ENCODE measurements at regions not wholly inside any gene's neighbourhood (a gene's known extent, or its start where the extent isn't known, plus 50 kb on each side); places are given as distances from the start of the nearest gene placed in this dataset.

- H3K4me1 ChIP-seq, result peaks cover 11% of the 10 kb centered on the region
- H3K9me3 ChIP-seq, result no peaks in the 10 kb centered on the region
- WGBS, result 85% methylated on average over 4 of the region's 4 CpGs
- no peaks in the 10 kb centered on the region for H3K27me3 ChIP-seq
- no peak for DNase-seq (ENCODE audit: low spot score in 2 of 2)
- no peak for TF ChIP-seq POLR2AphosphoS5 (IDR thresholded peaks at IDR 0.05)
- TF ChIP-seq CTCF (IDR thresholded peaks at IDR 0.05), result no peak
- TF ChIP-seq EP300 (IDR thresholded peaks at IDR 0.05), result no peak
- no peak overlapping the region for H3K4me3 ChIP-seq
- H3K36me3 ChIP-seq, result no peaks in the 10 kb centered on the region
- no peak overlapping the region for H3K27ac ChIP-seq
These were observed 92.3 kb upstream of the LMNTD1 start for GRCh38 chr12:25645427-25645826.

DNA sequence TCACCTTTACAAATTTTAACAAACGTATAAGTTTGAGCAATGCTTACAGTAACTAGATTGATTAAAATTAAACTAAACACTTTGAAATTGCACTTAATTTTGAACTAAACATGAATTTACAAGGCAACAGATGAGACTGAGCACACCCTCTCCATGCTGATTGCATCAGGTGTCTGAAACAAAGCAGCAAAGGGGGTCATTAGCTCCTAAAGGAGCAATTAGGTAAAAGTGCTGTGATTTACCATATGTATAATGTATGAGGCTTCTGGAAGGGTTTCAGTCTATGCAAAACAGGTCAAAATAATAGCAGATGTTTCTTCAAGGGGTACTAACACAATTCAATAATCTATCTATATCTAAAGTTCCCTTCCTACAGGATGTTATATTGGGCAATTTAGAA is 98.8 kb upstream of the LMNTD1 start:
- WGBS, result 95% methylated on average over 1 of the region's 1 CpG
- no peaks in the 10 kb centered on the region for H3K36me3 ChIP-seq
- TF ChIP-seq CTCF (IDR thresholded peaks at IDR 0.05) (no peak), EP300 (IDR thresholded peaks at IDR 0.05) (no peak), POLR2AphosphoS5 (IDR thresholded peaks at IDR 0.05) (no peak), POLR2A (IDR thresholded peaks at IDR 0.05) (no peak)
- H3K4me3 ChIP-seq, result no peak overlapping the region
- no peaks in the 10 kb centered on the region for H3K9me3 ChIP-seq
- H3K4me1 ChIP-seq, result peaks cover 26% of the 10 kb centered on the region
- no peak for DNase-seq (ENCODE audit: low spot score in 2 of 2)
- H3K27ac ChIP-seq, result no peak overlapping the region
- no peaks in the 10 kb centered on the region for H3K27me3 ChIP-seq

DNA sequence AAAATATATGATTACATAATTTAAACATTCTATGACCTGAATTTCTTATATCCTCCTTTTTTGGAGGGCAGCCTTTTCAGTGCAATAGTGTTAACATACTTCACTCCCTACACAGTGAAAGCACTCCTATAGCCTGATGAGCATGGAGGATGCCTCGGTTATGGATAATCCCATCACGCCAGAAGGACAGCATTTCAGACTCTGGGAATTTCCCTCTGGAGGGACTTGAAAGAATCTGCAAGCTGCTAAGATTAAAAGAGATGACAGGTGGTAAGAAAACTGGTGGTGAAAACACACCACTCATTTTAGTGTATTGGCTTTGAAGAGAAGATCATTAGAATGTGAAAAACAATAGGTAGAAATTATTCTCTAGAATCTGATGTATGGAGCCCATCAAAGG is 99.3 kb upstream of the LMNTD1 start:
- Histone ChIP-seq H3K27me3 (no peaks in the 10 kb centered on the region), H3K27ac (no peak overlapping the region), H3K4me3 (no peak overlapping the region), H3K4me1 (peaks cover 26% of the 10 kb centered on the region), H3K36me3 (no peaks in the 10 kb centered on the region), H3K9me3 (no peaks in the 10 kb centered on the region)
- DNase-seq (ENCODE audit: low spot score in 2 of 2), result no peak
- WGBS, result 73% methylated on average over 2 of the region's 2 CpGs
- TF ChIP-seq CTCF (IDR thresholded peaks at IDR 0.05), result no peak
- TF ChIP-seq POLR2A (IDR thresholded peaks at IDR 0.05), result no peak
- no peak for TF ChIP-seq POLR2AphosphoS5 (IDR thresholded peaks at IDR 0.05)
- TF ChIP-seq EP300 (IDR thresholded peaks at IDR 0.05), result no peak

DNA sequence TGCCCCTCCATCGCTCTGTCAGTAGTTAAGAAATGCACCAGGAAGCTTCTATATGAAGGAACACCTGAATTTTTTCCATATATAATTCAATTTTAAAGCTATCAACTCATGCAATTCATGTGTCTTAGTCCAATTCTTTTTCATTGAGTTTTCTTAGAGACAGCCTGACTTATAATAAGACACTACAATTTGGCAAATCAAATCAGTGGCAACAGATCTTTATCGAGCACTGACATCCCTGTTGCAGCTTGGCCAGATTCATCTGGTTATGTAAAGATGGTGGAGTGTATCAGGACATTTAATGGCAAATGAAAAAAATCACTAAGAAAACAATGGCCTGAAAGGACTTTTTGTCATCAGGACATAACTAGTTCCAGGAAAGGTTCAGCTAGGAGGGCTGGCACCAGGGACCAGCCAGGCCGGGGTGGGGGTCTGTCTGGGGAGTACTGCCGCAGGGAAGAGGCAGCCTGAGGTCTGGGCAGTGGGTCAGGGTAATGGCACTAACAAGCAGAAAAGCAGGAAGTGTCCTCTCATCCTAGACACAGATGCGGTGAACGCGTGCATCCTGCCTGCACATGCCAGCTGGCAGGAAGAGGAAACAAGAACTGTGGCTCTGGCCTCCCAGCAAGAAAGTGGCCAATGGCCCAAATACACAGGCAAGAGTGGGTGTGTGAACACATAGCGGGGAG is 100.5 kb upstream of the LMNTD1 start:
- 52% methylated on average over 8 of the region's 8 CpGs for WGBS
- Histone ChIP-seq H3K9me3 (no peaks in the 10 kb centered on the region), H3K4me3 (no peak overlapping the region), H3K27ac (no peak overlapping the region), H3K36me3 (no peaks in the 10 kb centered on the region), H3K27me3 (no peaks in the 10 kb centered on the region), H3K4me1 (peaks cover 19% of the 10 kb centered on the region)
- TF ChIP-seq CTCF (IDR thresholded peaks at IDR 0.05) (no peak), POLR2A (IDR thresholded peaks at IDR 0.05) (no peak), POLR2AphosphoS5 (IDR thresholded peaks at IDR 0.05) (no peak), EP300 (IDR thresholded peaks at IDR 0.05) (no peak)
- DNase-seq (ENCODE audit: low spot score in 2 of 2), result no peak

GRCh38 chr12:25655702-25656101 is 102.6 kb upstream of the LMNTD1 start:
- H3K27ac ChIP-seq, result no peak overlapping the region
- H3K9me3 ChIP-seq, result no peaks in the 10 kb centered on the region
- TF ChIP-seq POLR2A (IDR thresholded peaks at IDR 0.05) (no peak), CTCF (IDR thresholded peaks at IDR 0.05) (no peak), EP300 (IDR thresholded peaks at IDR 0.05) (no peak), POLR2AphosphoS5 (IDR thresholded peaks at IDR 0.05) (no peak)
- H3K36me3 ChIP-seq, result no peaks in the 10 kb centered on the region
- DNase-seq (ENCODE audit: low spot score in 2 of 2), result no peak
- 80% methylated on average over 5 of the region's 5 CpGs for WGBS
- H3K4me1 ChIP-seq, result peaks cover 16% of the 10 kb centered on the region
- no peaks in the 10 kb centered on the region for H3K27me3 ChIP-seq
- H3K4me3 ChIP-seq, result no peak overlapping the region
